OCI-LY3 (cell line): ENCODE measurements at regions not wholly inside any gene's neighbourhood (a gene's known extent, or its start where the extent isn't known, plus 50 kb on each side); places are given as distances from the start of the nearest gene placed in this dataset.
"Not testable (repeated sequence)": the region's sequence is repeated elsewhere in the genome, so short reads cannot be mapped to it uniquely, and the experiment has no call there.

Source experiments
- H2AFZ ChIP-seq: fragments of 200-600, 300-600 bp; shearing (Covaris generic); 2 replicates; pipeline ENCODE4 v1.6.0; 2014; ENCODE audit warnings: antibody characterized with exemption, low read depth, low read length
- H3K27ac ChIP-seq: fragments of 200-600, 300-600 bp; sonication (generic); 2 replicates; pipeline ENCODE4 v1.5.1; 2014; ENCODE audit warnings: mild to moderate bottlenecking, low read length, moderate library complexity, mixed read lengths
- H3K27me3 ChIP-seq: fragments of 200-600, 300-600 bp; sonication (generic); 2 replicates; pipeline ENCODE4 v1.6.1; 2014; ENCODE audit warnings: low read depth, low read length, mixed read lengths
- H3K36me3 ChIP-seq: fragments of 200-600, 300-600 bp; sonication (generic); replicated peaks from 2 replicates; pipeline ENCODE3; 2014; ENCODE audit warnings: low read depth, low read length, mixed read lengths
- H3K4me1 ChIP-seq: fragments of 300-600, 200-600 bp; sonication (generic); 2 replicates; pipeline ENCODE4 v1.6.1; 2014; ENCODE audit warnings: low read length, mixed read lengths
- H3K4me2 ChIP-seq: fragments of 200-600, 300-600 bp; sonication (generic); 2 replicates; pipeline ENCODE4 v1.6.1; 2014; ENCODE audit warnings: low read length, mixed read lengths
- H3K4me3 ChIP-seq: fragments of 300-600, 200-600 bp; sonication (generic); 2 replicates; pipeline ENCODE4 v1.5.1; 2014; ENCODE audit warnings: antibody characterized with exemption, mild to moderate bottlenecking, low read length, moderate library complexity
- H3K79me2 ChIP-seq: fragments of 300-600, 200-600 bp; shearing (Covaris generic); 2 replicates; pipeline ENCODE4 v1.6.1; 2014; ENCODE audit warnings: mild to moderate bottlenecking, low read length, mixed read lengths
- H3K9ac ChIP-seq: fragments of 300-600, 200-600 bp; shearing (Covaris generic); 2 replicates; pipeline ENCODE4 v1.6.0; 2014; ENCODE audit warnings: mild to moderate bottlenecking, low read length, moderate library complexity
- H3K9me3 ChIP-seq: fragments of 200-600, 300-600 bp; shearing (Covaris generic); 2 replicates; pipeline ENCODE4 v1.6.1; 2014; ENCODE audit warnings: low read length, mixed read lengths; ENCODE audit not compliant: insufficient read depth
- H4K20me1 ChIP-seq: fragments of 200-600, 300-600 bp; sonication (generic); 2 replicates; pipeline ENCODE4 v1.6.1; 2016; ENCODE audit warnings: low read length, mixed read lengths; ENCODE audit not compliant: insufficient read depth
- EZH2phosphoT487 ChIP-seq: fragments of 200-600 bp; shearing (Covaris generic); IDR thresholded peaks from 2 replicates; pipeline ENCODE4 v1.6.1; 2018; ENCODE audit warnings: antibody characterized with exemption, mixed run types, low read depth
- TF ChIP-seq, protein P1 (sequence below): fragments of 200-600, 300-600 bp; sonication (generic); IDR thresholded peaks from 2 replicates; pipeline ENCODE4 v1.5.1; 2014; ENCODE audit warnings: antibody characterized with exemption, low read length, low read depth

DNA sequence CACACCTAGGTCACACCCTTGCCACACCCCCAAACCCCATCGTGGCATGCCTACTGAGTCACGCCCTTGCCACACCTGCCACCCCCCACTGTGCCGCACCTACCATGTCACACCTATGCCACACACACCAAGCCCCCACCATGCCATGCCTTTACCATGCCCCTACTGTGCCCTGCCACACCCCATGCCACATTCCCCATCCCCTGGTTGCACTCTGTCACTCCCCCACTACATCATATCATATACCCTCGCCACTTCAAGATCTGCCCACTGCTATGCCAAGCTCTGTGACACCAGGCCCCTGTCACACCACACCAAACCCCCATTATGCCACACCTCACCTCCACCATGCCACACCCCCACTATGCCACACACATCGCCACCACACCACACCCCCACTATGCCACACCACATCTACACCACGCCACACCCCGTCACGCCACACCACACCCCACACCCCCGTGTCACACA lies 101.2 kb downstream of the OLFM1 start:
- H3K4me3 ChIP-seq: no peak overlapping the region
- no peaks in the 10 kb centered on the region for H3K27me3 ChIP-seq
- no peaks in the 10 kb centered on the region for H3K36me3 ChIP-seq
- no peak overlapping the region for H3K9ac ChIP-seq
- no peak overlapping the region for H3K4me2 ChIP-seq
- H4K20me1 ChIP-seq: no peaks in the 10 kb centered on the region
- no peaks in the 10 kb centered on the region for H3K9me3 ChIP-seq
- H3K27ac ChIP-seq: no peak overlapping the region
- H3K79me2 ChIP-seq: no peaks in the 10 kb centered on the region
- H3K4me1 ChIP-seq: no peaks in the 10 kb centered on the region
- no peak overlapping the region for H2AFZ ChIP-seq
- TF ChIP-seq EZH2phosphoT487: no peak
- TF ChIP-seq, protein P1, sequence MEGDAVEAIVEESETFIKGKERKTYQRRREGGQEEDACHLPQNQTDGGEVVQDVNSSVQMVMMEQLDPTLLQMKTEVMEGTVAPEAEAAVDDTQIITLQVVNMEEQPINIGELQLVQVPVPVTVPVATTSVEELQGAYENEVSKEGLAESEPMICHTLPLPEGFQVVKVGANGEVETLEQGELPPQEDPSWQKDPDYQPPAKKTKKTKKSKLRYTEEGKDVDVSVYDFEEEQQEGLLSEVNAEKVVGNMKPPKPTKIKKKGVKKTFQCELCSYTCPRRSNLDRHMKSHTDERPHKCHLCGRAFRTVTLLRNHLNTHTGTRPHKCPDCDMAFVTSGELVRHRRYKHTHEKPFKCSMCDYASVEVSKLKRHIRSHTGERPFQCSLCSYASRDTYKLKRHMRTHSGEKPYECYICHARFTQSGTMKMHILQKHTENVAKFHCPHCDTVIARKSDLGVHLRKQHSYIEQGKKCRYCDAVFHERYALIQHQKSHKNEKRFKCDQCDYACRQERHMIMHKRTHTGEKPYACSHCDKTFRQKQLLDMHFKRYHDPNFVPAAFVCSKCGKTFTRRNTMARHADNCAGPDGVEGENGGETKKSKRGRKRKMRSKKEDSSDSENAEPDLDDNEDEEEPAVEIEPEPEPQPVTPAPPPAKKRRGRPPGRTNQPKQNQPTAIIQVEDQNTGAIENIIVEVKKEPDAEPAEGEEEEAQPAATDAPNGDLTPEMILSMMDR: no peak

DNA sequence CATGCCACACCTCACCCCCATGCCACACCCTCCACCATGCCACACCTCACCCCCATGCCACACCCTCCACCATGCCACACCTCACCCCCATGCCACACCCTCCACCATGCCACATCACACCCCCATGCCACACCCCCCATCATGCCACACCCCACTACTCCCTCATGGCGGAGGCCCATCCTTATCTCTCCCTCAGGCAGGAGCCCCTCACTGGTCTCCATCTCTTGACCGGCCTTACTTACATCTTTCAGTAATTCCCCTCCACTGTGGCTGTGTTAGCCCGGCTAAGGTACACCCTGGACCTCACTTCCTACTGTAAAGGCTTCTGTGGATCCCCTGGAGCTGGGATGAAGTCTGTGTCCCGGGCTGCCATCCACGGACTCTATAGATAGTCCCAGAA lies 102.0 kb downstream of the OLFM1 start:
- Histone ChIP-seq H3K4me3 (no peak overlapping the region), H2AFZ (no peak overlapping the region), H3K9ac (no peak overlapping the region), H4K20me1 (no peaks in the 10 kb centered on the region), H3K4me1 (no peaks in the 10 kb centered on the region), H3K9me3 (no peaks in the 10 kb centered on the region), H3K79me2 (no peaks in the 10 kb centered on the region), H3K27ac (no peak overlapping the region), H3K4me2 (no peak overlapping the region), H3K27me3 (no peaks in the 10 kb centered on the region), H3K36me3 (no peaks in the 10 kb centered on the region)
- no peak for TF ChIP-seq EZH2phosphoT487
- TF ChIP-seq, protein P1: no peak

DNA sequence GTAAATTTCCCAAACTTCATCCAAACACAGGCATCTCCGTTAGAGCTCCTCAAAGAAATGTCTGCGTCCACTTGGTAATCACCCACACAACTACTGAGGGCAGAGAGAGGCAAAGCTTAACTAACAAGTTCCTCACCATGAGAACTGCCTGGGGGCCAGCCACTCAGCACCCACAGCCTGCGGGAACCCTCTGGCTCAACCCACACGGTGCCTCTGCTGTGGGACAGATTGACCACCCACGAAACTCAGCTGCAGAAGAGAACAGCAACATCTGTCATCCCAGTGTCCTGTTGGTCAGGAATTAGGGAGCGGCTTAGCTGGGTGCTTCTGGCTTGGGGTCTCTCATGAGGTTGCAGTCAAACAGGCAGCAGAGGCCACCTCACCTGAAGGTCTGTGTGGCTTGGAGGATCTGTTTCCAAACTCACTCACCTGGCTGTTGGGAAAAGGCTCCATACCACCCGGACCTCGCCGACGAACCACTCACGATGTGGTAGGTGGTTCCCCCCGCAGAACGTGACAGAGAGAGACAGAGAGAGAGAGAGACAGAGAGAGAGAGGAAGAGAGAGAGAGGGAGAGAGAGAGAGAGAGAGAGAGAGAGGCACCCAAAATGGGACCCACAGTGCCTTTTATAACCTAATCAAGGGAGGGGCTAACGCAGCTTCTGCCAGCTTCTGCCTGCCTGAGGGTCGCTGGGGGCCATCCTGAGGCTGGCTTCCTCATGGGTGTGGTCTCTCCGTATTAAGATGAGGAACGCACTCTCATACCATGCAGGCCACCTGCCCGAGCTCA lies 103.5 kb downstream of the OLFM1 start:
- no peak overlapping the region for H2AFZ ChIP-seq
- H3K4me3 ChIP-seq: no peak overlapping the region
- no peak overlapping the region for H3K9ac ChIP-seq
- H4K20me1 ChIP-seq: no peaks in the 10 kb centered on the region
- no peak overlapping the region for H3K4me2 ChIP-seq
- no peaks in the 10 kb centered on the region for H3K9me3 ChIP-seq
- TF ChIP-seq EZH2phosphoT487: no peak
- TF ChIP-seq, protein P1: no peak
- no peaks in the 10 kb centered on the region for H3K4me1 ChIP-seq
- no peak overlapping the region for H3K27ac ChIP-seq
- H3K27me3 ChIP-seq: no peaks in the 10 kb centered on the region
- H3K36me3 ChIP-seq: no peaks in the 10 kb centered on the region
- no peaks in the 10 kb centered on the region for H3K79me2 ChIP-seq

DNA sequence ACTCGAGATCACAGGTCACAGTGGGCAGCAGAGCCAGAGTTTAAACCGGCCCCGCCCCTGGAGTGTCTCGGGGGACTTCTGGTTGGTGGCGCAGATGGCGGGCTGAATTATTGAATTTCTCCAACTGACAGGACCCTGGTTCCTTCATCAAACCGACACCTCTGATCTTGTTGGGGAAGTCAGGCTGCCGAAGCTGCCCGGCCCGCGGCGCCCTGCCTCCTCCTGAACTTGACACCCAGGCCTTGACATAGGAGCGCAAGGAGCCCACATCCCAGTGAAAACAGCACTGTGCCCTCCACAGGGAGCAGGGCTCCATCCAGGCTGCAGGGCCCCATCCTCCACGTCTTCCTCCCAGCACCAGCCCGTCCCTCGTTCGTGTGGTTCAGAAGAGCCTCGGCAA lies 105.2 kb downstream of the OLFM1 start:
- no peak overlapping the region for H3K4me2 ChIP-seq
- no peak overlapping the region for H2AFZ ChIP-seq
- no peak overlapping the region for H3K9ac ChIP-seq
- H3K27ac ChIP-seq: no peak overlapping the region
- no peak overlapping the region for H3K4me3 ChIP-seq
- no peaks in the 10 kb centered on the region for H4K20me1 ChIP-seq
- no peaks in the 10 kb centered on the region for H3K36me3 ChIP-seq
- H3K9me3 ChIP-seq: no peaks in the 10 kb centered on the region
- TF ChIP-seq, protein P1: no peak
- TF ChIP-seq EZH2phosphoT487: no peak
- H3K79me2 ChIP-seq: no peaks in the 10 kb centered on the region
- no peaks in the 10 kb centered on the region for H3K4me1 ChIP-seq
- no peaks in the 10 kb centered on the region for H3K27me3 ChIP-seq

DNA sequence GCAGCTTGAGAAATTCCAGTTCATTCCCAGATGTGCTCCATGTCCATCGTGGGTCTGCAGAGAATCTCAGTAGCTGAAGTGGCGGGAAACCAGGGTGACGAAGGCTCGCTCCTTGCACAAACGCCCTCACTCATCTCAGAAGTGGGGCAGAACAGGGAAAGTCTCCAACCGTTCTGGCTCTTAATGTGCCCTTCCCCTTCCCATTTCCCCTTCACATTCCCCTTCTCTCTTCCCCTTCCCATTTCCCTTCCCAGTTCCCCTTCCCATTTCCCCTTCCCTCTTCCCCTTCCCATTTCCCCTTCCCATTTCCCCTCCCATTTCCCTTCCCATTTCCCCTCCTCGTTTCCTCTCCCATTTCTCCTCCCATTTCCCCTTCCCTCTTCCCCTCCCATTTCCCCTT lies 108.5 kb downstream of the OLFM1 start:
- not testable (repeated sequence) for H3K9ac ChIP-seq, H3K4me1 ChIP-seq, H2AFZ ChIP-seq, H3K36me3 ChIP-seq, H4K20me1 ChIP-seq, H3K9me3 ChIP-seq, H3K27me3 ChIP-seq, H3K27ac ChIP-seq, H3K4me2 ChIP-seq, H3K4me3 ChIP-seq, H3K79me2 ChIP-seq
